SJSA1 (cell line): ENCODE measurements at regions not wholly inside any gene's neighbourhood (a gene's known extent, or its start where the extent isn't known, plus 50 kb on each side); places are given as distances from the start of the nearest gene placed in this dataset.

Source experiments
- DNase-seq, 2 experiments: peaks; one replicate each; pipeline ENCODE4 v3.0.0-alpha.2; 2015 to 2020; ENCODE audit warnings: low spot score in 2 of 2, low read depth in 1 of 2
- H3K27ac ChIP-seq: fragments of 250-450 bp; sonication (Bioruptor Pico); 2 replicates; pipeline ENCODE4 v1.5.1; 2020; ENCODE audit warnings: mild to moderate bottlenecking, moderate library complexity
- H3K27me3 ChIP-seq: fragments of 250-450 bp; sonication (Bioruptor Pico); replicated peaks from 2 replicates; pipeline ENCODE4 v1.5.1; 2020; ENCODE audit warnings: mild to moderate bottlenecking, moderate library complexity
- H3K36me3 ChIP-seq: fragments of 250-450 bp; sonication (Bioruptor Pico); 2 replicates; pipeline ENCODE4 v1.5.1; 2020; ENCODE audit warnings: mild to moderate bottlenecking
- H3K4me1 ChIP-seq: fragments of 250-450 bp; sonication (Bioruptor Pico); replicated peaks from 2 replicates; pipeline ENCODE4 v1.6.1; 2021; ENCODE audit warnings: mild to moderate bottlenecking
- H3K4me3 ChIP-seq: fragments of 250-450 bp; sonication (Bioruptor Pico); 2 replicates; pipeline ENCODE4 v1.5.1; 2020; ENCODE audit warnings: mild to moderate bottlenecking
- H3K9me3 ChIP-seq: fragments of 250-450 bp; sonication (Bioruptor Pico); replicated peaks from 2 replicates; pipeline ENCODE4 v1.5.1; 2020; ENCODE audit warnings: mild to moderate bottlenecking

GRCh38 chr1:30044656-30045144, 678.7 kb downstream of the MATN1 start:
- no peaks in the 10 kb centered on the region for H3K9me3 ChIP-seq
- no peaks in the 10 kb centered on the region for H3K4me1 ChIP-seq
- no peaks in the 10 kb centered on the region for H3K27me3 ChIP-seq
- no peaks in the 10 kb centered on the region for H3K36me3 ChIP-seq
- H3K4me3 ChIP-seq = no peak overlapping the region
- H3K27ac ChIP-seq = no peak overlapping the region
- no peak for DNase-seq

DNA sequence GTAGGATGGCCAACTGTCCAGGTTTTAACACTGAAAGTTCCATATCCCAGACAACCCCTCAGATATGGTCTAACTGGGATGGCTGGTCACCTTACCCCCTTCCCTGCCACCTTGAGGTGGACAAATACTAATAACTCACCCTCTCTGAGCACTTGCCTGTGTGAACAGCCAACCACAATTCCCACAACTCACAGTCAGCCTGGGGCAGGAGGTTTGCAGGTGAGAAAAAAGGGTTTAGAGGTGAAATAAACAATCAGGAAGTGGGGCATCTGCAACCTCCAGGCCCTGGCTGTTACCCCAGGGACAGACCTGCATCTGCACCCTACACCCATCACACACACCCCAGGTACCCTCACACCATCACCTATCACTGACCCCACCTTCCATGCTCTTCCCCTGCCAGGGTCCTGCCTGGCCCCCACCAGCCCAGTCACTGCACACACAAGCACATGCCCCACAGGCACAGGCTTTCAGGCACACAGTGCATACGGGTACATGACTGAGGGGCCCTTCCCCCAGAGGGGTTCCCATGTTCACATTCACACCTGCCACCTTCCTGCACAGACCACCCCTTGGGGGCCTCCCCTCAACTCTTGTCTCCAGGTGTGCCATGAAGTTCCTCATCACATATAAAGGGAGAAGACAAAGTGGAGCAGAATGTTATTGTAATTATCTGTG, 679.5 kb downstream of the MATN1 start:
- Histone ChIP-seq H3K36me3 (no peaks in the 10 kb centered on the region), H3K27ac (no peak overlapping the region), H3K4me1 (no peaks in the 10 kb centered on the region), H3K4me3 (no peak overlapping the region), H3K27me3 (no peaks in the 10 kb centered on the region), H3K9me3 (no peaks in the 10 kb centered on the region)
- peak in 1 of 2 experiments; percentile 20 for DNase-seq

GRCh38 chr1:30043256-30043655, 680.1 kb downstream of the MATN1 start:
- Histone ChIP-seq H3K9me3 (no peaks in the 10 kb centered on the region), H3K4me3 (no peak overlapping the region), H3K27ac (no peak overlapping the region), H3K27me3 (no peaks in the 10 kb centered on the region), H3K36me3 (no peaks in the 10 kb centered on the region), H3K4me1 (no peaks in the 10 kb centered on the region)
- DNase-seq = peak in 1 of 2 experiments; percentile 23

- Histone ChIP-seq H3K36me3 (no peaks in the 10 kb centered on the region), H3K27ac (no peak overlapping the region), H3K9me3 (no peaks in the 10 kb centered on the region), H3K4me1 (no peaks in the 10 kb centered on the region), H3K27me3 (no peaks in the 10 kb centered on the region), H3K4me3 (no peak overlapping the region)
- peak in 1 of 2 experiments; percentile 30 for DNase-seq
Observed at GRCh38 chr1:30042438-30043147, 680.8 kb downstream of the MATN1 start.

GRCh38 chr1:30041741-30042437, 681.5 kb downstream of the MATN1 start:
- no peak overlapping the region for H3K4me3 ChIP-seq
- no peaks in the 10 kb centered on the region for H3K36me3 ChIP-seq
- peaks cover 4% of the 10 kb centered on the region for H3K4me1 ChIP-seq
- peak in 1 of 2 experiments; percentile 30 for DNase-seq
- H3K27me3 ChIP-seq = no peaks in the 10 kb centered on the region
- no peak overlapping the region for H3K27ac ChIP-seq
- H3K9me3 ChIP-seq = no peaks in the 10 kb centered on the region

DNA sequence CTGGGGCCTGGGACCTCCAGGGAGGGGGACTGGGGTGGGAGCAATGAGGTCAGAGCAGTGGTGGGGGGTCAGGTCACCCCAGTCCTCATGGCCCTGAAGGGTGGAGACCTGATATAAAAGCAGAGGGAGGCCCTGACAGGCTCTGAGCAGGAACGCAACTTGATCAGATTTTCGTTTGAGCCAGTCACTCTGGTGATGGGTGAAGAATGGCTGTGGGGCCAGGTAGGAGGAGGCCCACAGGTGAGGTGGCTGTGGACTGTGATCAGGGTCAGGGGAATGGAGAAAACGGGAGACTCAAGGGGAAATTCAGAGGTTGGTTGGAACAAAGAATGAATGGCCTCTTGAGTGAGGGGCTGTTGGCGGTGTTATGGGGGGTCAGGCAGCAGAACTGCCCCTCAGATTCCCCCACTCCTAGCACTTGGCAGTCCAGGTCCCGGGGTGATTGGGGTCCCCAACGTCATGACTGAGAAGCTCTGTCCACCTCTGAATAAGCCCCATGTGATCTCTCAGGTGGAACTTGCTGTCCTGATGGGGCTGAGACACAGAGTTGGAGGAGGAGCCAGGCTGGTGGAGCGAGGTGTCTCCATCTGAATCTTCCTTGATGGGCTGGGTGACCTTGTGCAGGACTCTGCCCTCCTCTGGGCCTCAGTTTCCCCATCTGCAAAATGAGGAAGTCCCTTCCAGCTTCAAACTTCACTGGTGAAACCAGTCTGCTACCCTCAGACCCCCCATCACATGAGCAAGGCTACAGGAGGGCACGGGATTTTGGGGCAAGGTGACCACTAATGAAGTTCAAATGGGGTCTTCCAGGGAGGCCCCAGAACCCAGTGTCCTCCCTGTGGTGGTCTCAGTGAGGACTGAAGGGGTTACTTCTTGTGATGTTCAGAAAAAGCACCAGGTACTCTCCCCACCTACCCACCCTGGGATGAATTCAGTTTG, 683.0 kb downstream of the MATN1 start:
- Histone ChIP-seq H3K4me3 (no peak overlapping the region), H3K27ac (no peak overlapping the region), H3K36me3 (no peaks in the 10 kb centered on the region), H3K4me1 (peaks cover 9% of the 10 kb centered on the region), H3K9me3 (no peaks in the 10 kb centered on the region), H3K27me3 (no peaks in the 10 kb centered on the region)
- peak in 1 of 2 experiments; percentile 22 for DNase-seq

GRCh38 chr1:30039354-30040080, 683.9 kb downstream of the MATN1 start:
- Histone ChIP-seq H3K4me3 (no peak overlapping the region), H3K9me3 (no peaks in the 10 kb centered on the region), H3K36me3 (no peaks in the 10 kb centered on the region), H3K4me1 (peaks cover 17% of the 10 kb centered on the region), H3K27me3 (no peaks in the 10 kb centered on the region), H3K27ac (no peak overlapping the region)
- DNase-seq = peak in 1 of 2 experiments; percentile 26

DNA sequence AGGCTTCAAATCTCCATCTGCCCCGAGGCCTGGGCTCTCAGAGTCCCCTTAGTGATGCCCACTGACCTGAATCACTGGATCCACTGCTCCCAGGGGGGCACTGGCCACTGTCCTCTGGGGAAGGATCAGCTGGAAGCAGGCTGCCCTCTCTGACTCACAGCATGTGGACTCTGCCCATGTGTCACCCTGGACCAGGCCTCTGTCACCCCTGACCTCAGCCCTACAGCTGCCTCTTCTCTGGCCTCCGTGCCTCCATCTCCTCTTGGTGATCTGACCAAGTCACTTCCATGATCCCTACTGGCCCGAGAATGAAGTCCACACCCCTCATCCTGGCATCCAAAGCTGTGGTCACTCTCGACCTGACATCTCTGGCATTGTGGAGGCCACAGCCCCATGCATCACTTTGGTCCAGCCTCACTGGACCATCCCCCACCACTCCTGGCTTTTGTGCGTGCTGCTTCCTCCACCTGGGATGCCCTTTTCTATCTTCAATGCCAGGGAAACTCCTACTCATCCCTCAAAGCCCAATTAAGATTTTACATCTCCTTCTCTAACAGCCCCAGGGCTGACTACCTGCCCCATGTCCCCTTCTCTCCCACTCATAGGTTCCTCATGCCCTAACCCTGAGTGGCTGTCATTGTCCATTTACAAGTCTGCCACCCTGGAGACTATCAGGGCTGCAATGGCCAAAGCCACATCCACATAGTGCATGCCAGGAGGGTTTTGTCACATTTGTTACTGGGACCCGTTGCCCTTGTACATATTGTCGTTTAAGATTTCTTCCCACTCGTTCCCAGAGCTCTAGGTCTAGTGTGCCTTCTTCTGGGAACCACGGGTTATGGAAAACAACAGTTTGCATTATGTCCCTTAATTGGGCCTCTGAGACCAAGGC, 685.0 kb downstream of the MATN1 start:
- Histone ChIP-seq H3K4me1 (peaks cover 21% of the 10 kb centered on the region), H3K4me3 (no peak overlapping the region), H3K27me3 (no peaks in the 10 kb centered on the region), H3K9me3 (no peaks in the 10 kb centered on the region), H3K27ac (no peak overlapping the region), H3K36me3 (no peaks in the 10 kb centered on the region)
- peak in 1 of 2 experiments; percentile 35 for DNase-seq

DNA sequence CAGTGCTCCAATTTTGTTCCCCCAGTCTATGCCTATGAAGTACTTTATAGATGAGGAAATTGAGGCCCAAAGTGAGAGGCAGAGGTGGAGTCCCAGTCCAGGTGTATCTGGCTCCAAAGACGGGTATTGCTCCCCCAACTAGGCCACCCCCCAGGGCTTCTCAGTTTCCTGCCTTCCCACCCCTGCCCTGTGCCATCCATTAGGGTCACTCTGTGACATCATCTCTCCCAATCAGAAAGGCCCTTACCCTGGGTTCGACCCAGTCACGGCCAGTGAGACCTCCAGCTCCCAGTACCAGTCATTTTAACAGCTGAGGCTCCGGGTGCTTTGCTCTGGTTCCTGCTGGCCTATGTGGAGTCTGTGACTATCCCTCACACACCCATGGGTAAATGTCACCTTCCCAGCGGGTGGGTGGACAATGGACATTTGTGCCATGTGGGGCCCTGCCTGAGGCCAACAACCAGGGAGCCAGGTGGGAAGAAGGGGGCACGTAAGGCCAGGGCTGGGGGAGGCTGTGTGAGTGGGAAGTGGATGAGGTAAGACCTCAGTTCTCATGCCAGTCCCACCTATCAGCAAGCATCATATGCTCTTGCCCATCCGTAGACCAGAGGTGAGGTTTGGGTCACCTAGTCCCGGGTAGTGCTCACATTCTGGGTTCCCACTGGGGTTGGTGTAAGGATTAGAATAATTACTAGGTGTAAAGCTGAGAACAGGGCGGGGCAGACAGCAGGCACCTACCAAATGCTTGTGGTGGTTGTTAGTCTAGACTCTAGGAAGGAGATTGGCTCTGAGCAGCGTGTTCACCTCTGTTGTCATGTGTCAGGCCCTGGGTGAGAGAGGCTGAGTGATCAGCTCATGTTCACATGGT, 685.9 kb downstream of the MATN1 start:
- Histone ChIP-seq H3K27ac (no peak overlapping the region), H3K4me1 (peaks cover 21% of the 10 kb centered on the region), H3K9me3 (0 out of 2 replicates have a peak, but pooled peaks cover 1% of the 10 kb centered on the region), H3K27me3 (no peaks in the 10 kb centered on the region; the same call in 1 of the 2 replicates), H3K36me3 (no peaks in the 10 kb centered on the region), H3K4me3 (no peak overlapping the region)
- peak in 1 of 2 experiments; percentile 29 for DNase-seq

DNA sequence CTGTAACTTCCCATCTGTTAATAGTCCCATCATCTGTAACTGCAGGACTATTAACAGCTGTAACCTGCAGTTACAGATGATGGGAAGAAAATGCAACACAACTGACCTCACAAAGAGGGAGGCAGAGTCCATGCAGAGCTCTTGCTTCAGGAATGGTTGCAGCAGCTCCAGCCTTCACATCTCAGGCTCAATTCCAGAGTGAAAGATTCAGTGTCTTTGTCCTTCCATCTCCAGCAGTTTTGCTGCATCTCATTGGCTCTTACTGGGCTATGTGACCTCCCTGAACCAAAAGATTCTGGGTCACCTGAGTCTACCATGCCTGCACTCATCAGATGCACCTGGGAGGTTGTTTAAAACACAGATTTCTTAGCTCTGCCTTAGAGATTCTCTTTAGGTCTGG, 686.7 kb downstream of the MATN1 start:
- Histone ChIP-seq H3K27ac (no peak overlapping the region), H3K9me3 (0 out of 2 replicates have a peak, but pooled peaks cover 4% of the 10 kb centered on the region), H3K4me1 (peaks cover 21% of the 10 kb centered on the region), H3K27me3 (no peaks in the 10 kb centered on the region; the same call in 1 of the 2 replicates), H3K36me3 (no peaks in the 10 kb centered on the region), H3K4me3 (no peak overlapping the region)
- DNase-seq = no peak

DNA sequence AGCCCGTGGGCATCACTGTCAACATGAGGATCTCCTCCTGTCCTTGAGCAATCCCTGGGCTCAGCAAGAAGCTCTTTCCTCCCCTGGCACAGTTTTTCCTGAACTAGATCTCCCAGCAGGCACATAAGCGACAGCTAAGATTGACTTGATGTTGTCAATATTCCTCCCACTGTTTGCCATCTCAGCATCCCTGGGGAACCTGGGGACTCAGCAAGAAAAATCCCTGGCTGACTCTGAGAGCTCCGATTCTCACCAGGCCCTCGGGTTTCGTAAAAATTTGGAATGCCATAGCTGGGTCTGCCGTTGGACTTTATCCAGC, 687.2 kb downstream of the MATN1 start:
- Histone ChIP-seq H3K36me3 (no peaks in the 10 kb centered on the region), H3K27ac (no peak overlapping the region), H3K9me3 (0 out of 2 replicates have a peak, but pooled peaks cover 4% of the 10 kb centered on the region), H3K27me3 (no peaks in the 10 kb centered on the region; the same call in 1 of the 2 replicates), H3K4me1 (peaks cover 21% of the 10 kb centered on the region), H3K4me3 (no peak overlapping the region)
- DNase-seq = no peak
